ENCODE measurements at regions not wholly inside any gene's neighbourhood (a gene's known extent, or its start where the extent isn't known, plus 50 kb on each side); places are given as distances from the start of the nearest gene placed in this dataset.

DNA sequence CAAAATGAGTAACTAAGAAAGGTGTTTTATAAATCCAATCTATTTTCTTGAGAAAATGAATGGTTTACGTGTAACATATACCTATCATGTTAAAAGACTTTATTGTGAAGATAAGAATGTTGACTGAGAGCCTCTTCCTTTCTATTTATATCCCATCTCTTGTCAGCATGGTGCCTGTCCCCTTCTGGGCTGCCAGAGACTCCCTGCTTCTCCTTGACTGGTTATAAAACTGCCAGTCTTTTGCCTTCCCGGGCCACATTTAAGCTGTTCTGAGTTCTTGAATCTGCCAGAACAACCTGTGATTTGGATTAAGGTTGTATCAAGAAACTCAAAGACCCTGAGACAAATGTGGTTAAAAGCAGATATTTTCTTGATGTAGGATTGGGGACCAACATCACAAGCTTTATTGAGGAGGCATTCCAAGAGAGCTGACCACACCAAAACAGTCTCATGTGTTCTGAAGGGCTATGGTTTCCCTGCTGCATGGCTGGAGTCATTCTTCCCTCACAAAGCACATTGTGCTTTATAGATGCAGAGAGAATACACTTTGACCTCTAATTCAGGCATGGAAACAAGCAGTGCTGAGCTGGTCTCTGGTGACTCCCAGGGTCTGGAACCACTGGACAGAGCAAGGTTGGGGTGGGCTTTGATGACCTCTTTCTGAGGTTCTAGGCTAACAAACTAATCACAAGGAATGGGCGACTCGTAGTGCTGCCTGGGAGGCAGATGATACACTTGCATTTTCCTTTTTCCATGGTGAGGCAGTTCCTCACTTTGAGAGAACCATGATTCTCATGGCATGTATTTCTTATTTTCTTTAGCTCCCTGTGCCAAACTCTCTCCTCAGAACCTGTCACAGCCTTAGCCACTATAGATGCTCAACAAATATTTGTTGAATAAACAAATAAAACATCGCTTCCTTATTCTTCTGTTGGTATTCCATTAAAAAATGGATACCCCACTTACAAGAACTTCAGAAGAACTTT is 205.0 kb upstream of the PREP start:
- TF ChIP-seq POLR2A (IDR thresholded peaks at IDR 0.05; ENCODE audit: low read depth, low read length) = no peak
- DNase-seq (ENCODE audit: insufficient read length, low spot score) (no peak), FAIRE-seq (no peak)

DNA sequence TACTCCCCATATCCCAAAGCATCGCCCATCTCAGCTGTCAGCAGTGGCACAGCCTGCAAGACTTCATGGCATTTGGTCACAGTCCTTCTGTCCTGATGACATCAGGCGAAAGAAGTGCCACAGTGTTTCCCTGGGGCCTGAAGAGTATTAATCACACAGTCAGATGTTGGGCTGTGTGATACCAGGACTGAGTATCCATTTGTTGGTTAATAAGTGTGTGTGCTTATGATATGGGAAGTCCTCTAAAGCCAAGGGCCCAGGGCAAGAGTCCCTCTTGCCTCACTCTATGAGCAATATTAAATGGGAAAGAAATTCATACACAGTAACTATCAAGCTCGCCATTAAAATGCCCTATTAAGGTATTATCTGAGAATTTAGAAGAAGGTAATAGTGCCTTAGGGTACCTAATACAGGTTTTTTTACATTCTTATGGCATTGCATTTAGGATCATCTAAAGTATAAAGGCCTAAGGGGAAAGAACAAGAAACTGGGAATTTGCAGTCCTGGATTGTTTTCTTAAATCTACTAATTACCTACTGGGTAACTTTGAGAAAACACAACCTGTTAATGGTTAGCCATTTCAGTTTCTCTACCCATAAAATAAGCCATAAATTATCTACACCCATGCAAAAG is 204.1 kb upstream of the PREP start:
- FAIRE-seq (no peak), DNase-seq (ENCODE audit: insufficient read length, low spot score) (no peak)
- TF ChIP-seq POLR2A (IDR thresholded peaks at IDR 0.05; ENCODE audit: low read depth, low read length) = no peak

DNA sequence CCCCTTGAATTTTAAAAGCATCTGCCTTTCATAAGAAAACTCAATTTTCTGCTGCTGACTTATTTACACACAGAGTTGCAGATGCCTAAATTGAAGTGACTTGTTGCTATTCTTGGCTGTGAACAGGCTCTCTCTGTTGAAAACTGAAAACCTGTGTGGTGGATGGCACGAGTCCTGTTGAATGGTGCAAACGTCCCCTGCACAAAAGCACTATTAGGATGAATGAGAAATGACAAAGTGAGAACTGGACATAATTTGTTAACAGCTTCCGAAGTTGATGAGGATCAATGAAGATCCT is 201.7 kb upstream of the PREP start:
- no peak for FAIRE-seq
- no peak for TF ChIP-seq POLR2A (IDR thresholded peaks at IDR 0.05; ENCODE audit: low read depth, low read length)
- no peak for DNase-seq (ENCODE audit: insufficient read length, low spot score)

DNA sequence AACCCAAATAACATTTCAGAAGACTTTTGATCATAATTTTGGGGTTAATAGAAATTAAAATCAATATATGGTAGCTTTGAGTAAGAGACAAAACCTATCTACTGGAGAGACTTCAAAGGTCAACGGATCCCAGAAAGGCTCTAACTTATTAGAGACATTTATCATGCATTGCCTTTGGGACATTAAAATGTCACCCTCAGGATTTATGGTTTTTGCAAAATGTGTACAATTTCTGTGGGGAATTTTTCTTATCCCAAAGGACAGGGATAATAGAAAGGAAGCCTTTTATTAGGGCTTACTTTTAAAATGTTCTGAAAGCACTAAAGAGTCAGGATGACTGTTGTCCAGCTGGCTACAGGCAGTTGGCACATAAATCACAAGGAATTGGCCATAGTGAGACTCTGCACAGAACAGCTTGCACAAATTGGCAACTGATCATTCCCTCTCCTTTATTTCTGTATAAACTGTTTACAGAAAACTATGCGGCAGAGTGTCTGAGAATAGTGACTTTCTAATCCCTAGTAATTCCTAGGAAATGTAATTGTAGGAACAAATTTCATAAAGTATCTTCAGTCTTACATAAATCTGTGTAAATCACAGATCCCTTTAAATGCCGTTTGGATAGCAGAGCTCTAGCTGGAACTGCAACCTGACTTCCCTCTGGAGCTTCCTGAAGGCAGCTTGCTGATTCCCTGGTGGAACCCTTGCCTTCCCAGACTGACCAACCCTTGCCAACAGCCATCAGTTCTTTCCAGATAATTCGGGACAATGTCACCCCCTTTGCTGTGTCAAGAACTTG is 201.1 kb upstream of the PREP start:
- no peak for TF ChIP-seq POLR2A (IDR thresholded peaks at IDR 0.05; ENCODE audit: low read depth, low read length)
- DNase-seq (ENCODE audit: insufficient read length, low spot score) (no peak), FAIRE-seq (no peak)

DNA sequence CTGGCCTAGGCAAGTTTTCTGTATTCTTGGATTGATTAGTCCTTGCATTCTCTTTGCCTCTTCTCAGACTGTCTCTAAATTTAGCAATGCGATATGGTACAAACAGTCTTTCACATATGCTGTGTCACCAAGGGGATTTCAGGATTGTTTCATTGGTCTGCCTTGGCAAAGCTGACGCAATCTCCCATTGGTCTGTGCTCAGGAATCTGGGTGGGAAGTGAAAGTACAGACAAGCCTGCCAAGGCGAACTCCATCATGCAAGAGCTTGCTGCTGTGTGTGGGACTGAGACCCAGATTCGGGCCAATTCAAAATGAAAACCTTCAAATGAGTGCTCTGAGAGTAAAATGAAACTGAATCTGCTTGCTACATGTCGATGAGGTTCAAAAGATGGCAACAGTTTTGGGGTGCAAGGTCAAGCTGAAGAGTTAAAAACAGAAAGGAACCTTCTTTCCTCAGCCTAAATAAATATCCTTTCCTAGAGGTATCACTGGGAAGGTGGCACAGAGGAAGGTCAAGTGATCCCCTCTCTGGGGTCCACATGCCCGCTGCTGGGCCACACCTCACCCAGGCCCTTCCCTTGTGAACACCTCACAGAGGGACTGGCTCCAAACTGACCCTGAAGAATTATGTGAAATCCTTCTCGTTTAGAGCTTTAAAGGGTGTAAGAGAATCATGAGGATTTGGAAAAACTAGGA is 198.8 kb upstream of the PREP start:
- DNase-seq (ENCODE audit: insufficient read length, low spot score) (no peak), FAIRE-seq (peak; percentile 30)
- peak; percentile 29; the same call in 1 of the 2 replicates for TF ChIP-seq POLR2A (IDR thresholded peaks at IDR 0.05; ENCODE audit: low read depth, low read length)

DNA sequence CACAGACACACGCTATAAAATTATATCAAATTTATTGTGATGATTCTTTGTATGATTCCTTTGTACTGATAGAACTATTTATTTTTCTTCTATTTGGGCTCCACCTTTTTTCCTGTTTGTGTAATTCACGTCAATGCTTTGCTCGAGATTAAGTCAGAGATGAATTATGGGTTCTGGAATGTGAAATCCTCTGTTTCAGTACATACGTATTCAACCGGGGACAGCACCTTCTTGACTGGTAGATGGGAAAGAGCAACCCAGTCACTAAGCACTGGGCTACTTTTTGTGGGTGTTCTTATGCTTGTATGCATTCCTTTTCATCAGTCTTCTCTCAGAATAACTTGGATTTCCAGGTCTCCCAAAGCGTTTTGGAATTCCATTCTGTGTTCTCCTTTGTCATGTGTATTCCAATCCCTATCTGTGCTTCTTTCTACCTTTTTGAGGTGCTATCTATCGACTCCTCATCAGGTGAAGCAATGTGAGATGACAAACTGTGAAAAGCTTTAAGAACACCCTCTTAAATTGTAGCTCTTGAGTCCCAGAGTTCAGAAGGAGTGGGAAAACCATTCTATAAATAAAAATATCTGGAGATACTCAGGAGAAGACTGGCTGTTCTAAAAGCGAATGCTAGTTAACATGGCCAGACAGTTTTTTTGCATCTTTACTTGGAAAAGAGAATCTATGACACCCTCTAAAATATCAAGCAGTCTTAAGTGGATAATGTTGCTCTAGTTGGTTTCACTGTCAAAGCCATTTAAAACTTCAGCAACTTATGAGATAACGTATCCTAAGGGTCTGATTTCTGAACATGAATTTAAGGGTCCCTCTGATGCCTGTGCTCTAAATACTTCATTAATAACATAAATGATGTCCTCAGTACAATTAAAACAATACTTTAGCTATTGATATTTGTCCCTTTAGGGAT is 197.7 kb upstream of the PREP start:
- no peak for DNase-seq (ENCODE audit: insufficient read length, low spot score)
- FAIRE-seq = no peak

DNA sequence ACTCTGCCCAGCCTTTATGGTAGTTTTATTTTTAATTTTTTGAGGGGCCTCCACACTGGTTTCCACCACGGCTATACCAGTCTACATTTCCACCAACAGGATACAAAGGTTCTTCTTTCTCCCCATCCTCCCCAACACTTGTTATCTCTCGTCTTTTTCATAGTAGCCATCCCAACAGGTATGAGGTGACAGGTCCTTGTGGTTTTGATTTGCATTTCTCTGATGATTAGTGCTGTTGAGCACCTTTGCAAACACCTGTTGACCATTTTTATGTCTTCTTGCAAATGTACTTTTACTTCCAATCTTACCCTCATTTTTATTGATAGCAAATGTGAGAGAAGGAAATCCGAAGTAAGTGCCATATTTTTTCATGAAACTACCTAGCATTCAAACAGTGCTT is 195.4 kb upstream of the PREP start:
- TF ChIP-seq POLR2A (IDR thresholded peaks at IDR 0.05; ENCODE audit: low read depth, low read length) = no peak
- DNase-seq (ENCODE audit: insufficient read length, low spot score) (no peak), FAIRE-seq (no peak)

More for the DNA sequence above, 197.7 kb upstream of the PREP start:
- TF ChIP-seq POLR2A (IDR thresholded peaks at IDR 0.05; ENCODE audit: low read depth, low read length) = no peak

DNA sequence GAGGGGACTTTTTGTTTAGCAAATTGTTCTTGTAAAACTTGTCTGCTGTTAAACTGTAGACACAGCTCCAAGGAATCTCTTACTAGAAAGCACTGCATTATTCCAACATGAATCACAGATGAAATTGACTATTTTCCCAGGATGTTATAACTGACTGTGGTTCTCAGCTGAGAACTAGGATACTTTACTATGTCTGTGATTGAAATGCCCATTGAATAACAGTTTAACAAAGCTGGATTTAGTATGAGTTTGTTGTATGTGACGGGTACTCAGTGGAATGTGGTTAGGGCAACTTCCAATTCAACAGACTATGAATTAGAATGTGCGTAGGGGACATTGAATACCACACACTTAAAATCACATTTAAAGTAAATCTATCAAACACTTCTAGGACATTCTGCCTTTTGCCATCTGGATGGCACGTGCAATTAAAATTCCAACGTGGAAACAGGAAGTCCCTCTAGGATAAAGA is 193.4 kb upstream of the PREP start:
- no peak for TF ChIP-seq POLR2A (IDR thresholded peaks at IDR 0.05; ENCODE audit: low read depth, low read length)
- FAIRE-seq (peak; percentile 58), DNase-seq (ENCODE audit: insufficient read length, low spot score) (no peak)

DNA sequence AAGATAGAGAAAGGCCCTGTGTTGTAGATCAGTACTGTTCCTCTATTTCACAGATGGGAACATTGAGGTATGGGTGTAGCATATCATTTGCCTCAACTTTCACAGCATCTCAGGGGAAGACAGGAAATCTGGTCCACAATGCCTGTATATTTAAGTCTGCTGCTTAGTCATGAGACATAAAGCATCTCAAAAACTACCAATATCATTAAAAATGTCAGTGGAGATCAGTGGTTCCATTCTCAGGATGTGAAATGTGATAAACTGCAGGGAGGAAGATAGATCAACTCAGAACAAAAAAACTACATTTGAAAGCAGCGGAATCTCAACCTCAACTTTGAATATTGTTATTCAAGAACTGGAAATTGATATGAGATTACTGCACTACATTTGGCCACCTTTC is 192.9 kb upstream of the PREP start:
- no peak for FAIRE-seq
- no peak for TF ChIP-seq POLR2A (IDR thresholded peaks at IDR 0.05; ENCODE audit: low read depth, low read length)
- DNase-seq (ENCODE audit: insufficient read length, low spot score) = no peak

DNA sequence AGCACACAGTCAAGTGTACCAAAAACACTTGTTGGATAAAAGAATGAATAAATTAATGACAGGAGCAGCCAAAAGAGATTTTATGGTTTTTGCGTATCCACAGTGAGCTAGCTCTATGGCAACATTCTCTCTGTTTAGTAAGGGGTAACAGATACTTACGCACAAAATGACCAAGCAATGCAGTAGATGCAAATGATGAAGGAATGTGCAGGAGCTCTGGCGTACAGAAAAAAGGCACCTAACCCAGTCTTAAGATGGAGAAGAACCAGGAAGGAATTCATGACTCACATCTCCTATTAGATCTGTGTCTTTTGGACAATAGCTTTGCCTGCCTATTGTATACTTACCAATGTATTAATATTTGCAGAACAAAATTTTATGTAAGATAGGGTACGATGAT is 191.9 kb upstream of the PREP start:
- DNase-seq (ENCODE audit: insufficient read length, low spot score) (no peak), FAIRE-seq (no peak)
- no peak for TF ChIP-seq POLR2A (IDR thresholded peaks at IDR 0.05; ENCODE audit: low read depth, low read length)

DNA sequence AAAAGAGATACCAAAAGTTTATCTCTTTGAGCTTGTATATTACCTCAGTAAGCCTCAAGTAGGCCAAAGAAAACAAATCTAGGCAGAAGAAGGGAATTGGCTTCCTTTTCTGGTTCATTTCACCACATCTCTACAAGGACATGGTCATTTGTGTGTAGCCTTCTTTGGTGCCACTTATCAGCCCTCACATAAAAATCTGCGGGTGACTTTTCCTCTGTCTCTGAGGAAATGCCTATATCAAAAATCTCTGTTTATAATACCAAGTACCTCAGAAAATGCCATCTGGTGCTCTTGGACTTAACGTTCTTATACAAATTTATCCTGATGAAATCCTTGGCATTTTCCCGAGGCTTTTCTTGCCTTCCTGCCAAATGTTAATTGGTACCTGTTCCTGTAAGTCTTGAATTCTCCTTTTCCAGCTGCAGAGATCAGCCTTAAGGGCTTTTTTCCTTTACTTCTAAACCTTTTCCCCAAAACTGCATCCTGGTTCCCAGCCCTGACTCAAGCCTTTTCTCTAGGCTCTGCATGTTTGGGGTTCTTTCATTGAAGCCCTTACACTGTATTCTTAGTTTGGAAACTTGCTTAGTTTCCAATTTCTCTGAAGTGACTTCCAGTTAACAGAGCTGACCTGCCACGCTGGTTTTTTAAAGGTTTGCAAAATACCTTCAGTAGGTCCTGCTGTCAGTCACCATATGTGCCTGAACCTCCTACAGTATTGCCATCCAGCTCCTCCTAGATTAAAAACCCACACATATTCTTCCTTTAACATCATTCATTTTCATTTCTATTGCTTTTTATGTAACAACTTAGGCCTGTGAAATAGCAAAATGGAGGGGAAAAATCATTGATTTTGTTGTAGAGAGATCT is 191.2 kb upstream of the PREP start:
- no peak for DNase-seq (ENCODE audit: insufficient read length, low spot score)
- no peak for FAIRE-seq
- no peak for TF ChIP-seq POLR2A (IDR thresholded peaks at IDR 0.05; ENCODE audit: low read depth, low read length)
